Small intestine (tissue), 7 donors: ENCODE measurements at regions not wholly inside any gene's neighbourhood (a gene's known extent, or its start where the extent isn't known, plus 50 kb on each side); places are given as distances from the start of the nearest gene placed in this dataset.

ENCODE experiments used
- DNase-seq, 2 donors: peaks; one replicate each; pipeline versions ENCODE4 v3.0.0 to v3.0.0-alpha.2; 2013
- FAIRE-seq: peaks from 2 replicates; lab custom pipeline; 2012; peaks lifted over from hg19 to GRCh38; lab: Jason Lieb, UNC
- H3K27ac ChIP-seq, 3 donors: one replicate each; pipeline ENCODE4 v1.5.1; 2013; ENCODE audit warnings: low read length in 2 of 3, mild to moderate bottlenecking in 2 of 3, control low read depth in 1 of 3, inconsistent platforms in 1 of 3, low read depth in 1 of 3, moderate library complexity in 1 of 3
- H3K27me3 ChIP-seq, 3 donors: one replicate each; pipeline ENCODE4 v1.6.1; 2013; ENCODE audit warnings: low read length in 3 of 3, inconsistent platforms in 1 of 3; ENCODE audit not compliant: control insufficient read depth in 3 of 3, insufficient read depth in 3 of 3
- H3K36me3 ChIP-seq, 3 donors: one replicate each; pipeline ENCODE4 v1.6.1; 2013; ENCODE audit warnings: low read length in 3 of 3, inconsistent platforms in 1 of 3, low read depth in 1 of 3, mild to moderate bottlenecking in 1 of 3, moderate library complexity in 1 of 3; ENCODE audit not compliant: control insufficient read depth in 3 of 3, insufficient read depth in 2 of 3
- H3K4me1 ChIP-seq, 3 donors: one replicate each; pipeline ENCODE4 v1.6.1; 2013; ENCODE audit warnings: low read length in 2 of 3, inconsistent platforms in 1 of 3, low read depth in 1 of 3, mild to moderate bottlenecking in 1 of 3, moderate library complexity in 1 of 3; ENCODE audit not compliant: control insufficient read depth in 3 of 3, insufficient read depth in 2 of 3
- H3K4me3 ChIP-seq, 3 donors: one replicate each; pipeline ENCODE4 v1.5.1; 2013; ENCODE audit warnings: low read length in 3 of 3, control low read depth in 1 of 3, inconsistent platforms in 1 of 3, low read depth in 1 of 3, mild to moderate bottlenecking in 1 of 3, moderate library complexity in 1 of 3
- H3K9me3 ChIP-seq, 2 donors: one replicate each; pipeline ENCODE4 v1.6.1; 2013; ENCODE audit warnings: low read depth in 1 of 2, low read length in 1 of 2; ENCODE audit not compliant: control insufficient read depth in 2 of 2, insufficient read depth in 1 of 2
- WGBS, 3 donors: extraction: QIAGEN DNeasy Blood & Tissue Kit; methylation state at CpG; one replicate each; pipeline ENCODE4 v1.1.7; 2013; 5-methylcytosine and 5-hydroxymethylcytosine counted together
- donor health status: healthy with polysubstance abuse.
- donor health status: control.
- donor health status: control.
- donor health status: Bipolar disorder and iron deficiency.
- donor health status: healthy.

GRCh38 chr4:16387448-16387847 is 161.2 kb upstream of the TAPT1 start:
- FAIRE-seq: no peak
- Histone ChIP-seq H3K27ac (no peak overlapping the region), H3K4me3 (no peak overlapping the region), H3K9me3 (no peaks in the 10 kb centered on the region), H3K27me3 (no peaks in the 10 kb centered on the region), H3K4me1 (no peaks in the 10 kb centered on the region), H3K36me3 (no peaks in the 10 kb centered on the region)
- no peak for DNase-seq
- 76 to 90% (median 80%) methylated on average over 1 of the region's 1 CpG for WGBS, 3 donors

GRCh38 chr4:16386711-16387320 is 160.5 kb upstream of the TAPT1 start:
- Histone ChIP-seq H3K27ac (no peak overlapping the region), H3K27me3 (no peaks in the 10 kb centered on the region), H3K36me3 (no peaks in the 10 kb centered on the region), H3K4me1 (no peaks in the 10 kb centered on the region), H3K9me3 (no peaks in the 10 kb centered on the region), H3K4me3 (no peak overlapping the region)
- DNase-seq: no peak
- no peak for FAIRE-seq

DNA sequence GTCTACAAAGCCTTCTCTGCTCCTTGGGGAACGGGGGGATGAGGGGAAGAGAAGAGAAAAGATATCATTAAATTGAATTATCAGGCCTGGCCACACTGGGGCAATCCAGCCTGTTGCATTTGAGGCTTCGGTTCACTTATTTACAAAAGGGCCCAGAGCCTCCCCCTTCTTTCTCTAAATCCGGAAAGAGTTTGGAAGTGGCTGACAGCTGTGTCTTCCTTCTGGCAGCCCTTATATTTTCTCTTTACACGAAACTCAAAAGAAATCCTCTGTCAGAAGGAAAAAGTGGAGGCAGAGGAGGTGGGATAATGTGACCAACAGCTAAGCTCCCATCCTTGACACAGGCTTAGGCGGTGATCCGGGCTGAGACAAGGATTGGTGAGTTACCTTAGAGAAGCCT is 158.3 kb upstream of the TAPT1 start:
- Histone ChIP-seq H3K9me3 (no peaks in the 10 kb centered on the region), H3K36me3 (no peaks in the 10 kb centered on the region), H3K4me3 (no peak overlapping the region), H3K4me1 (no peaks in the 10 kb centered on the region), H3K27ac (no peak overlapping the region), H3K27me3 (no peaks in the 10 kb centered on the region)
- FAIRE-seq (no peak), DNase-seq (peak in 1 of 2 donors; percentile 7)
- WGBS, 3 donors: 38 to 51% (median 49%) methylated on average over 6 of the region's 6 CpGs

DNA sequence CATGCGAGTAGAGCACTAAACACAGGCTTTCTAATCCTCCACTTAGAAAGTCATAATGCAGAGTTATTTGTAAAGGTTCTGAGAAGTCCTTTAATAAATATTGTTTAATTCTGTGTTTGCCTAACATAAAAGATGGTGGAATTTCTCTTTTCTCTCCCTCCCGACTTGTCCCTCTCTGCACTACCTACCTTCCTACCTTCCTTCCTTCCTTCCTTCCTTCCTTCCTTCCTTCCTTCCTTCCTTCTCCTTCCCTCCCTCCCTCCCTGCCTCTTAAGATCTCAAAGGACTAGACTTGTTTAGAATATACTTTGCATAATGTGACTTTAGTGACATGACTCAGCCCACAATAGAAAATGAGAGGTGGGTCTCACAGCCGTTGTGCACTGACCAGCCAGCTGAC is 156.3 kb upstream of the TAPT1 start:
- Histone ChIP-seq H3K27ac (no peak overlapping the region), H3K9me3 (no peaks in the 10 kb centered on the region), H3K27me3 (no peaks in the 10 kb centered on the region), H3K4me3 (no peak overlapping the region), H3K4me1 (no peaks in the 10 kb centered on the region), H3K36me3 (no peaks in the 10 kb centered on the region)
- FAIRE-seq (no peak), DNase-seq (no peak)
- 65 to 69% (median 66%) methylated on average over 3 of the region's 3 CpGs for WGBS, 3 donors

- FAIRE-seq (no peak), DNase-seq (no peak)
- Histone ChIP-seq H3K9me3 (no peaks in the 10 kb centered on the region), H3K4me3 (no peak overlapping the region), H3K27me3 (no peaks in the 10 kb centered on the region), H3K4me1 (no peaks in the 10 kb centered on the region), H3K27ac (no peak overlapping the region), H3K36me3 (no peaks in the 10 kb centered on the region)
- 69 to 78% (median 72%) methylated on average over 5 of the region's 5 CpGs for WGBS, 3 donors
These were observed 151.6 kb upstream of the TAPT1 start for GRCh38 chr4:16377887-16378286.

- Histone ChIP-seq H3K27me3 (no peaks in the 10 kb centered on the region), H3K36me3 (no peaks in the 10 kb centered on the region), H3K9me3 (no peaks in the 10 kb centered on the region), H3K4me1 (no peaks in the 10 kb centered on the region), H3K4me3 (no peak overlapping the region), H3K27ac (no peak overlapping the region)
- WGBS, 3 donors: 62 to 71% (median 64%) methylated on average over 5 of the region's 5 CpGs
- no peak for DNase-seq
- no peak for FAIRE-seq
These were observed 138.8 kb upstream of the TAPT1 start for GRCh38 chr4:16365036-16365569.

DNA sequence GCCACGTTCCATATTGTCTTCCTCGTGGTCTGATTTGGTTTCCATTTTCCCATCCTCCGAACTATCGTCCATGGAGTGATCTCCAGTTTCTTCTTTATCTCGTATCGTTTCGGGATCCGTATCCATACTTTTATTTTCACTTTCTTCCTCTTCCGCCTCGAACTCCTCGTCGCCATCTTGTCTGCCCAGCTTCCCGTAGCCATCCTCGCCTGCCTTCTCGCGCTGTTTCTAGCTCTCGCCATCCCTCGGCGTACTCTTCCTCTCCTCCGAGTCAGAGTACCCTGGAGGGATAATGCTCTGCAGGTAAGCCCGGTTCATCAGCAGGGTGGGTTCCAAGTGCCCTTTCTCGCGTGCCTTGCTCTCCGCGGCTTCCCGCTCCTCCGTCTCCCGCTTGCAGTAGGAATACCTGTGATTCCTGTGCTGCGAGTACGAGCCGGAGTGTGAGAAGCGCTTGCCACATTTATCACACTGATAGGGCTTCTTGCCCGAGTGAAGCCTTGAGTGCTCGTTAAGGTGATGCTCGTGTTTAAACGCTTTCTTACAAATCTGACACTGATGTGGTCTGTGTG is 134.5 kb upstream of the TAPT1 start:
- Histone ChIP-seq H3K4me3 (no peak overlapping the region), H3K4me1 (no peaks in the 10 kb centered on the region), H3K27ac (no peak overlapping the region), H3K36me3 (no peaks in the 10 kb centered on the region), H3K9me3 (no peaks in the 10 kb centered on the region), H3K27me3 (no peaks in the 10 kb centered on the region)
- WGBS, 3 donors: 92 to 95% (median 93%) methylated on average over 36 of the region's 36 CpGs
- DNase-seq: no peak
- no peak for FAIRE-seq

- 74 to 81% (median 78%) methylated on average over 5 of the region's 5 CpGs for WGBS, 3 donors
- no peak overlapping the region for H3K4me3 ChIP-seq
- no peaks in the 10 kb centered on the region for H3K36me3 ChIP-seq
- no peaks in the 10 kb centered on the region for H3K4me1 ChIP-seq
- no peak overlapping the region for H3K27ac ChIP-seq
- H3K9me3 ChIP-seq: no peaks in the 10 kb centered on the region
- H3K27me3 ChIP-seq: no peaks in the 10 kb centered on the region
- FAIRE-seq (no peak), DNase-seq (no peak)
These were observed 126.9 kb upstream of the TAPT1 start for GRCh38 chr4:16353165-16353564.

- Histone ChIP-seq H3K4me3 (no peak overlapping the region), H3K4me1 (no peaks in the 10 kb centered on the region), H3K27me3 (no peaks in the 10 kb centered on the region), H3K27ac (no peak overlapping the region), H3K9me3 (no peaks in the 10 kb centered on the region), H3K36me3 (no peaks in the 10 kb centered on the region)
- WGBS, 3 donors: 17 to 63% (median 45%) methylated on average over 8 of the region's 8 CpGs
- DNase-seq (no peak), FAIRE-seq (no peak)
These were observed 124.9 kb upstream of the TAPT1 start for GRCh38 chr4:16351161-16351560.
